Stomach smooth muscle (tissue), 2 donors: ENCODE measurements at regions not wholly inside any gene's neighbourhood (a gene's known extent, or its start where the extent isn't known, plus 50 kb on each side); places are given as distances from the start of the nearest gene placed in this dataset.

Source experiments
- H3K27ac ChIP-seq: one replicate; pipeline ENCODE4 v1.7.0; 2013; ENCODE audit warnings: mild to moderate bottlenecking, low read length, inconsistent platforms
- H3K27me3 ChIP-seq, 2 donors: one replicate each; pipeline ENCODE4 v1.7.0; 2013; ENCODE audit warnings: low read length in 2 of 2; ENCODE audit not compliant: insufficient read depth in 2 of 2, control insufficient read depth in 1 of 2
- H3K36me3 ChIP-seq, 2 donors: one replicate each; pipeline ENCODE4 v1.7.0; 2013; ENCODE audit warnings: low read length in 2 of 2; ENCODE audit not compliant: control insufficient read depth in 2 of 2, insufficient read depth in 2 of 2
- H3K4me1 ChIP-seq: one replicate; pipeline ENCODE4 v1.7.0; 2013; ENCODE audit warnings: low read length; ENCODE audit not compliant: control insufficient read depth, insufficient read depth
- H3K4me3 ChIP-seq, 2 donors: one replicate each; pipeline ENCODE4 v1.7.0; 2013; ENCODE audit warnings: low read length in 2 of 2
- H3K9ac ChIP-seq, 2 donors: one replicate each; pipeline ENCODE4 v1.7.0; 2013; ENCODE audit warnings: low read length in 2 of 2, mild to moderate bottlenecking in 1 of 2
- H3K9me3 ChIP-seq, 2 donors: one replicate each; pipeline ENCODE4 v1.7.0; 2013; ENCODE audit warnings: low read length in 2 of 2; ENCODE audit not compliant: control insufficient read depth in 2 of 2
- donor health status: healthy.
- donor health status: Pancreatic carcinoma.

DNA sequence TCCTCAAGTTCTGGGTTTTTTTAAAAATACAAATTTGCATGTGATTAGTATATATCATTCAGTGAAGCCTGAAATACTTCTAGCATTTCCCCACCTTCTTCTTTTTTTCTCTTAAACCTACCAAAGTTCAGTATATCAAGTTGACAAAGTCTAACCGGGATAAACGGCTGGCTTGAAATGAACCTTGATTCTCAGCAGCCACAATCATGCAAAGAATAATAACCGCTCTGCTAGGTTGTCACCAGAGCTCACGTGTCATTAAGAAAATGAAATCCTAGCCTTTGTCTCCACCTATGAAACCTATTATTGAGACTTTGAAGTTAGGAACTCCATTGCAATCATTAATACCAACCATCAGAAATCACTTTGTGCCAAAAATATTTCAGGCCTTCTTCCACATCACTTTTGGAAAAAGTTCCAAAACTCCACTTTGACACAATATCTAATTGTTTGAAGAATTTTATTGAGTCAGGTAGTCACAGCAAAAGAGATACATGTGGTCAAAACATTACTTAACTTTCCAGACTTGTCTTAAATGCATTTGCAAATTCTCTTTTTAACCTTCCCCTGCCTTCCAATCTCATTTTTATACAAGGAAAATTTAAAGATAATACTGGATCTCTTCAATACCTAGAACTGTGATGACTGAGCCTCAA, 285.6 kb upstream of the ACVR2A start:
- no peak overlapping the region for H3K9ac ChIP-seq

DNA sequence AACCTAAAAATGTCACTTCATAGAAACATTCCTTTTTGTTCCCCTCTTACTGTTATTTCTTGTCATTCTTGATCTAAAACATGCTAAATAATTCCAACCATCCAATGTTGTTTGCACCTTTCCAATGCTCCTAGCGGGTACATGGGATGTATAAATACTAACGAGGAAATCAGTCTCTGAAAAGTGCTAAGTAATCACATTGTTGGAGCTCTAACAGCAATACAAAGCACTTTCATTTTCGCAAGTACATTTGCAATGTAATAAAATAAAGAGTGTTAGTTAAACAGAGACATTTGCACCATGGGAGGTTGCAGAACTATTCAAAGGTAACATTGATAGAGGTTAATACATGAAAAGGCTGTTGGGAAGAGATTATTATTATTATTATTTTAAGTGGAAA, 286.2 kb upstream of the ACVR2A start:
- H3K4me3 ChIP-seq = no peak overlapping the region
- H3K9me3 ChIP-seq = no peaks in the 10 kb centered on the region
- no peak overlapping the region for H3K9ac ChIP-seq
- no peaks in the 10 kb centered on the region for H3K27me3 ChIP-seq
- no peaks in the 10 kb centered on the region for H3K36me3 ChIP-seq
- no peak overlapping the region for H3K27ac ChIP-seq
- H3K4me1 ChIP-seq = no peaks in the 10 kb centered on the region

More for the DNA sequence above, 285.6 kb upstream of the ACVR2A start:
- no peak overlapping the region for H3K27ac ChIP-seq
- no peak overlapping the region for H3K4me3 ChIP-seq
- H3K4me1 ChIP-seq = no peaks in the 10 kb centered on the region
- no peaks in the 10 kb centered on the region for H3K36me3 ChIP-seq
- no peaks in the 10 kb centered on the region for H3K9me3 ChIP-seq
- H3K27me3 ChIP-seq = no peaks in the 10 kb centered on the region

DNA sequence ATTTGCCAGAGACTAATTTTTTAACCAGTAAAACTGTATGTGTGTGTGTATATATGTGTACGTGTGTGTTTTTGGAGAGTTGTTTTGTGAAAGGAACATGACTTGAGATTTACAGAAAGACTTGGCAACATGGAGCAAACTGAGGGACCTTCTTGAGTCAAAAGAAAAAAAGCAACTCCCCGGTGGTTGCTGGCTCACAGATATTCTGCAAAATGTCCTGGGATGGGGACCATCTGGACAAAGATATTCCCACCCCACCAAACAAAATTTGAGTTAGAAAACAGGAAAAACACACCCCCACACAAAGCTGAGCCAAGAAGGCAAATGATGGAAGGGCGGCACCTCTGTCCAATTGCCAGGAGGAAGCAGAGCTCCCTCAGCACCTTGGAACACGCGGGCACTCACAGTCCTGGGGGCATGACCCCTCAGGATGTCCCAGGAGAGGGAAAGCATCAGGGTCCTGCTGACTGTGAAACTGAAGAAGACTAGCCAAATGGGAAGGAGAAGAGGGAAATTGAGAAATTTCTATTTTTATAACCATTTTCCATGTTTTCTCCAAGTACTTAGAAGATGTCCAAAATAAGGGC, 290.2 kb upstream of the ACVR2A start:
- Histone ChIP-seq H3K27ac (no peak overlapping the region), H3K9me3 (no peaks in the 10 kb centered on the region), H3K9ac (no peak overlapping the region), H3K36me3 (no peaks in the 10 kb centered on the region), H3K4me1 (no peaks in the 10 kb centered on the region), H3K4me3 (no peak overlapping the region), H3K27me3 (no peaks in the 10 kb centered on the region)

DNA sequence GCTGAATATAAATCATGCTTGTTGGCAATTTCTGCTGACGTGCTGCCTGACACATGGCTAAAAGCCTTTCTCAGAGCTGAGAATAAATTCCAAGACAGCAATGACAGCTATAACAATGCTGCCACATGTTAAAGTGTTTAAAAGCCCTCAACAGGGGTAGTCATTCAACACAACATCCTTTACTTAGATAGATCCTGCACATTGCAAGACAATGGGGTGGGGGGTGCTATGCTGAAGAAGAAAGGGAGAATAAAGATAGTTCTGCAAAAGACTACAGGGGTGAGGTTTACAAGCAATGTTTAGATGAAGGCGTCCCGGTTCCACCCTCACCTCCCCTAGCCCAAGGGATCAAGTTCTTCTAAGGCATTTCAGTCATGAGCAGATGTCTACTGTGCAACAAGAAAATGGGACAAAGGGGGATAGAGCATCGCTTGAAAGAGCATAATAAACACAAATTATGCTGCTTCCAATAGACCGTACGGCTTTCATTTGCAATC, 291.0 kb upstream of the ACVR2A start:
- Histone ChIP-seq H3K4me3 (no peak overlapping the region), H3K9ac (no peak overlapping the region), H3K9me3 (no peaks in the 10 kb centered on the region), H3K27me3 (no peaks in the 10 kb centered on the region), H3K4me1 (no peaks in the 10 kb centered on the region), H3K27ac (no peak overlapping the region), H3K36me3 (no peaks in the 10 kb centered on the region)

DNA sequence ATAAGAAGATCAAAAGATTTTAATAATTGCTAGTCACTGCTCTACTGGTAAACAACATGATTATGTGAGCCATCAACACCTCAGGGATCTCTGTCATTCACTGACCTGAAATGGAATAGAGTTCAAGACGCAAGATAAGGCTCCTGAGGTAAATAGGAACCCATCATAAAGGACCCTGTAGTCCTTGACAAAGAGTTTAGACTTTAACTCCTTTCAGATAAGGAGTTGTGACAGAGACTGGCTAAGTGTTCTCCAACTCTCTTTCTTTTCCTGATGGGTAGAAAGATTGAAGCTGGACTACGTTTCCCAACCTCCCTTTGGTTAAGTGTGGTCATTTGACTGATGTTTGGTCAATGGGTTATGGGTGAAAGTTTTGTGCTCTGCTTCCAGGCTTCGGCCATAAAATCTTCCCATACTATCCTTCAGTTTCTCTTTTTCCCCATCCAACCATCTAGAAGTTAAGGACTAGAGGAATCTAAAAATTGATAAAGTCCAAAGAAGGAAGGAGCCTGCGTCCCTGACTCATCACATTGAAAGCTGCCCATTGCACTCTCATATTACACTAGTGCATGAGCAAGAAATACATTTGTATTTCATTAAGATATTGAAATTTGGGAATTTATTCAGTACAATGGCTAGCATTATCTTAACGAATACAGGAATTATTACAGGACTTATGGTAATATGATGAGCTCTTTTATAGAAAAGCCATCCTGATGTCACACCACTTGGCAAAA, 293.7 kb upstream of the ACVR2A start:
- Histone ChIP-seq H3K27me3 (no peaks in the 10 kb centered on the region), H3K9me3 (no peaks in the 10 kb centered on the region), H3K4me1 (no peaks in the 10 kb centered on the region), H3K36me3 (no peaks in the 10 kb centered on the region), H3K4me3 (no peak overlapping the region), H3K9ac (no peak overlapping the region), H3K27ac (no peak overlapping the region)

DNA sequence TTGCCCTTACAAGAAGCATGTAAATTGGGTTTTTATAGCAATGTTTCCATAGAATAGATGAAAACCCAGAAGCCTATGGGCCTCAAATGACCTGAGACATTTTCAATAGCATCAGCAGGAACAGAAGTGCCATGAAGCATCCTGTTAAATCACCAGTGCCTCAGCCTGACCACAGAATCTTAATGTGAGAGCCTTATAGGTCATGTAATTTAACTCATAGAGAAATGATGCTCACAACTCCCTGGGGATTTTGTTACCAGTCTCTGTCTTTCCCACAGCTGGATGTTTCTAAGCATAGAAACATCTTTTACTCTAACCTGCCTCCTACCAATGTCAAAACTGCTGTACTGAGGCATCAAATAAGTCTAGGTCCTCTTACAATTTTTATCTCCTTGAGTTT, 295.8 kb upstream of the ACVR2A start:
- Histone ChIP-seq H3K27me3 (no peaks in the 10 kb centered on the region), H3K9ac (no peak overlapping the region), H3K4me1 (no peaks in the 10 kb centered on the region), H3K9me3 (no peaks in the 10 kb centered on the region), H3K27ac (no peak overlapping the region), H3K4me3 (no peak overlapping the region), H3K36me3 (no peaks in the 10 kb centered on the region)

DNA sequence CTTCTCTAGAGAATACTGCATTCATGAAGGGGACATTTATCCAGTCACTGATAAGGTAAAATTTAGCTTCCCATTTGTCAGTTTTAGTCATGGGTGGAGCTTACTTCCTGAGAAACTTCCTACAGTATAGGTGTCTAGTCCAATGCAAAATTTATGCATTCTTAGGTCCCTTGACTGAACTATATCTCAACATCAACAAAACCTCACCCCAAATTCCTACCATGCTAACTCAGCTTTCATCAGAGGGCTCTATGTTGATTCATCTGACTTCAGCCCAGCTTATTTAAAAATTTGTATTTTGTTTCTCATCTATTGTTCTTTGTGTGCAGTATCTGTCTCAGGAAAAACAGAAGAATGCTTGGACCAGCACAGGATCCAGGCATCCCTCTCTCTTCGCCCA, 296.4 kb upstream of the ACVR2A start:
- no peak overlapping the region for H3K9ac ChIP-seq
- H3K4me3 ChIP-seq = no peak overlapping the region
- H3K27me3 ChIP-seq = no peaks in the 10 kb centered on the region
- H3K36me3 ChIP-seq = no peaks in the 10 kb centered on the region
- no peaks in the 10 kb centered on the region for H3K9me3 ChIP-seq
- H3K4me1 ChIP-seq = no peaks in the 10 kb centered on the region
- no peak overlapping the region for H3K27ac ChIP-seq

DNA sequence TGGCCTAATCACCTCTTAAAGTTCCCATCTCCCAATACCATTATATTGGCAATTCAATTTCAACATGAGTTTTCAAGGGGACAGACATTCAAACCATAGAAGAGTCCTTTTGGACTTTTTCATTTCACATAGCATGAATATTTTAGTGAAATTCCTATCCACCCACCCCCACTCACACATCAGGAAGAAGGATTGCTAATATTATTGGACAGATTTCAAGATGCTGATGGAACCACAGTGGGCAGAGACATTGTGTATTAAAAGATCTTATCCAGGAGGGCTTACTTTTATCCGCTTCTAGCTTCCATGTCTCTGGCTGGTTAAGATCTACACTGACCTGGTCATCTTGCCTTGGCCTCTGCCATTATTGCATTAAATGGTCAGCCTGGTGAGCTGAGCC, 297.4 kb upstream of the ACVR2A start:
- H3K4me3 ChIP-seq = no peak overlapping the region
- H3K9ac ChIP-seq = no peak overlapping the region
- H3K27ac ChIP-seq = no peak overlapping the region
- H3K4me1 ChIP-seq = no peaks in the 10 kb centered on the region
- no peaks in the 10 kb centered on the region for H3K27me3 ChIP-seq
- no peaks in the 10 kb centered on the region for H3K9me3 ChIP-seq
- H3K36me3 ChIP-seq = no peaks in the 10 kb centered on the region

DNA sequence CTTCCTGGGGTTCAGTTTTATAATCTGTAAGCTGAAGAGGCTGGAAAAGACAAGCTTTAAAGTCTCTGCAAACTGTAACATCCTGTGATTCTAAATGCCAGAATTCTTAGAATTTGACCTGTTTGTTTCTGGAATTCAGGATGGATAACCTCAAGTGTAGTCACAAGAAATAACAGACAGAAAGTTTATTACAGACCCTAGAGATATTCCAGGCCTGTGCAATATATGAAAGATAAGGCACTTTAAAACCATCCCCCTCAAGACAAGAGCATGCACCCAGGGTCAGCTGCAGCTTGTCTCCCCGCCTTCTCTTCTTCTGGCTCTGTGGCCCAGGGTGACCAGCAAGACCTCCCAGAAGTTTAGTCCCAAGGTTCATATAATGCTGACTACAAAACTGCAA, 298.7 kb upstream of the ACVR2A start:
- H3K9ac ChIP-seq = no peak overlapping the region
- H3K27ac ChIP-seq = no peak overlapping the region
- H3K4me1 ChIP-seq = no peaks in the 10 kb centered on the region
- H3K36me3 ChIP-seq = no peaks in the 10 kb centered on the region
- H3K9me3 ChIP-seq = no peaks in the 10 kb centered on the region
- no peak overlapping the region for H3K4me3 ChIP-seq
- no peaks in the 10 kb centered on the region for H3K27me3 ChIP-seq

DNA sequence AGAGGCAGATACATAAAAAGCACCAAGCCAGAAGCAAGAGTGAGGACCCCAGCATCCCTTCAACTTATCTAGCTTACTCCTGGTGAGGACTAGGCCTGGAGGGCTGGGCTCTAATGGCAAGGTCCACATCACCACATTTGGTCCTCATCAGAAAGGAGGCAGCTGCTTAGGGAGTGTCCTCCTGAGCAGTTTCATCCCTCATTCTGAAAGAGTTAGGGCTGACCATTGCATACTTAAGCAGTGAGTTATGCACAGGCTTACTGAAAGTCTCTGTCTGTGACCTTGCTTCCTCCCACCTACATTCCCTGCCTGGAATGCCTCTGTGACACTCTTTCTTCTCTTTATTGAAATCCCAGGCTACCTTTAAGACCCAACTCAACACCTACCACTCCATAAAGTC, 301.8 kb upstream of the ACVR2A start:
- Histone ChIP-seq H3K27ac (no peak overlapping the region), H3K4me1 (no peaks in the 10 kb centered on the region), H3K9me3 (no peaks in the 10 kb centered on the region), H3K36me3 (no peaks in the 10 kb centered on the region), H3K27me3 (no peaks in the 10 kb centered on the region), H3K4me3 (no peak overlapping the region), H3K9ac (no peak overlapping the region)

DNA sequence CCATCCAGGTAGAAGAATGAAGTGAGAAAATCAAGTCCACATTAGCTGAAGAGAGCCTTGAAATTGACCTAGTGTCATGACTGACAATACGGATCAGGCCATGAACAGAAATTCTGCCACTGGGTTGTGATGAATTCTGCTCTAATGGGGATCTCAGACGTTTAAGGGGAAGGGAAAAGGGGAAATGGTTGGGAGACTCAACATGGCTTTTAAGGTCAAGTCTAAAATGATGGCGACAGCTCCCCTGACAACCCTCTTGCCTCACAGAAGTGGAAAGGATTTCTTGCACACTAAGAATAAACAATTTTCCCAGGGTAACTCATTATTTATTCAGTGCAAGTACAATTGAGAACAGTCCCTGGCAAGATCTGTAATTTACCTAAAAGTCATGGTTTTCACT, 302.5 kb upstream of the ACVR2A start:
- H3K36me3 ChIP-seq = no peaks in the 10 kb centered on the region
- no peaks in the 10 kb centered on the region for H3K9me3 ChIP-seq
- H3K27ac ChIP-seq = no peak overlapping the region
- no peaks in the 10 kb centered on the region for H3K4me1 ChIP-seq
- H3K4me3 ChIP-seq = no peak overlapping the region
- H3K9ac ChIP-seq = no peak overlapping the region
- H3K27me3 ChIP-seq = no peaks in the 10 kb centered on the region
